ENCODE measurements at regions not wholly inside any gene's neighbourhood (a gene's known extent, or its start where the extent isn't known, plus 50 kb on each side); places are given as distances from the start of the nearest gene placed in this dataset.
"Not testable (repeated sequence)": the region's sequence is repeated elsewhere in the genome, so short reads cannot be mapped to it uniquely, and the experiment has no call there.

DNA sequence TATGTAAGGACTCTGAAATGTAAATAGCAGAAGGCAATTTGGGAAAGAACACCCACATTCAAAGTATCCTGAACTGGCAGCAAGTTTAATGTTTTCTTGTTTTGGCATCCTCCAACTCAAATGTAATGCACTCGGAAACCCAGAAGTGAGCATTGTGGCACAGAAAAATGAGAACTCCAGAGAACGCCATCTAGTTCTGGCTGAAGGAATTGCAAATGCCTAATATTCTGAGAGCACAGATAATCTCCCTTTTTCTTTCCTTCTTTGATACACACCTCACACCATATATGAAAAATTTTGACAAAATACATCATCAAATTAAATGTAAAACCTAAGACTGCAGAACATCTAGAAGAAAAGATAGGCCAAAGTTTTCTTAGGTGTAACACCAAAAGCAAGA is 52.1 kb downstream of the PWWP3B start:
- no peak for DNase-seq

DNA sequence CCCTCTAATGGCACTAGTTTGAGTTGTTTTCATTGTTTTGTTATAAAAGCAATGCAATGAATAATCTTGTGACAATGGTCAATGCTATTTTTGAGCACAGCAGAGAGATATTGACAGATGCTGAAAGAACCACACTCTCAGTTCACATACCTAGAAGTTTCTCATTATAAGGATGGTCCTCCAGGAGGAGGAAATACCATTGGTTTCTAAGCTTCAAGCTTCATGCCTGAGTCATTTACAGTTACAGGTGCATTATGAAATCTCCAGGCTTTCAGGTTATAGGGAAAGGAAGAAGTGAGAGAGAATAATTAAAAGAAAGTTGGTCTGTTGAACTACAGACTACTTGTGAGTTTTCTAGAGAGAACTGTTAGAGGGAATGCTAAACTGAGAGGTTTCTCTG is 75.3 kb downstream of the PWWP3B start:
- DNase-seq = no peak

DNA sequence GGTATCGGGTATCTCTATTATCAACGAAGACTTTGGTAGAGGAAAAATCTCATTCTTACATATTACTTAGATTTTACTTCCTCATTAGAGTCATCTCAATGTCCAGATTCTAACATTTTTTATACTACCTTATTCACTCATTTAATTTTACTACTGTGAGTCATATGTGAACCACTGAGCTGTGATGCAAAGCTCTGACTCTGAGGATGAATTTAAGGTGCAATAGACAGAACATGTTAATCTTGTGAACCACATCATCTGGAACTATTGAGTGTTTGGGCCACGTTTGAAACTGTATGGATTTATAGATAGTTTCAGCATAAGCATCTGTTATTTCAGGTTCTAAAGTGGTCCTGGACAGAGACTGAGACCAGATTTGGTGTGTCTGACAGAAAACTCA is 78.4 kb downstream of the PWWP3B start:
- peak; percentile 4 for DNase-seq

DNA sequence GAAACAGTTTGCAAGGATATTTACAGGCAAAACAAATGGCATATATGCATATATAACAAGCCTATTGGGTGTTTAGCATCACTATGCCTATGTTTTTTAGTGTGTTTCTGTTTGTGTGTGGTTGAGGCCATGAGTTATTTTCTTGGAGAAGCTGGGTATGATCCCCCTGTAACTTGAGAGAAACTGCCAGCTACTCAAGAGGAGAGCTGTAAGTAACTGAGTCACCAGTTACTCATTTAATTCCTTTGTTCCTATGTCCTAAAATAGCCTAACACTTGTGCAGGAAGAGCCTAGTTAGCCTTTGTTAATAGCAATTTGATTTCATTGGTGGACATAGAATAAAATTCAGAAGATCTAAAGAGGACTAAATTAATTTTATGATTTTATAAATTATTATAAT is 79.1 kb downstream of the PWWP3B start:
- DNase-seq = peak; percentile 11

DNA sequence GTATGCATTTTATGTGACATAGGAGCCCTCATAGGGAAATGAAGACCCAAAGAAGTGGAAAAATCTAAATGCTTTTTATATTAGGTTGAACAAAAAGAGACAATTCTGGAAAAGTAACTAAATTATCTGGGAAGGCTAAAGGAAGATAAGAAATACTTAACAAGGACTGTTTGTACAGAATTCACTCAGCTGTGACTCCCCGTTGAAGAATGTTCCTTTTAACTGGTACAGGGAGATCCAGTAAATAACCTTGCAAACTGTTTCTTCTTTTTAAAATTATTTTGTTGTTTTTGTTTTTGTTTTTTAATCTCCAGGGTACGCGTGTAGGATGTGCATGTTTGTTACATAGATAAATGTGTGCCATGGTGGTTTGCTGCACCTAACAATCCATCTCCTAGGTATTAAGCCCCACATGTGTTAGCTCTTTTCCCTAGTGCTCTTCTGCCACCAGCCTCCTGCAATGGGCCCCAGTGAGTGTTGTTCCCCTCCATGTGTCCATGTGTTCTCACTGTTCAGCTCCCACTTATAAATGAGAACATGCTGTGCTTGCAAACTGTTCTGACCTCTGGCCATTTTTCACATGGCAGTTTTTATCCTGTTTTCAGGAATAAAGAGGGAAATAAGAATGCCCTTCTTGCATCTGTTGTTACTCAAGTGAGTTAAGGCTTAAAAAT is 81.7 kb downstream of the PWWP3B start:
- DNase-seq = no peak

DNA sequence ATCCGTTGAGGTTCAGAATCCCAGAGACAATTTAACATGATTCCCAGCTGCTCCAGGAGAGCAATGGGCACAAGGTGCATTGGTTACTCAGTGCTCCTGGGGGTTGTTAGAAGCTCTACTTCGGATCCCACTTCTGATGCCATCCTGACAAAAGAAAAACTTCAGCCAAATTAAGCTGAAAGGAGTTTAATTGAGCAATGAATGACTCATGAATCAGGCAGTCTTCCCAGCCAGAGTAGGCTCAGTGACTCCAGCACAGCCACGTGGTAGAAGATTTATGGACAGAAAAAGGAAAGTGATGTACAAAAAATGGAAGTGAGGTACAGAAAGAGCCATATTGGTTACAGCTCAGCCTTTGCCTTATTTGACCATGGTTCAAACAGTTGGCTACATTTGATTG is 95.7 kb downstream of the PWWP3B start:
- DNase-seq = peak; percentile 2

DNA sequence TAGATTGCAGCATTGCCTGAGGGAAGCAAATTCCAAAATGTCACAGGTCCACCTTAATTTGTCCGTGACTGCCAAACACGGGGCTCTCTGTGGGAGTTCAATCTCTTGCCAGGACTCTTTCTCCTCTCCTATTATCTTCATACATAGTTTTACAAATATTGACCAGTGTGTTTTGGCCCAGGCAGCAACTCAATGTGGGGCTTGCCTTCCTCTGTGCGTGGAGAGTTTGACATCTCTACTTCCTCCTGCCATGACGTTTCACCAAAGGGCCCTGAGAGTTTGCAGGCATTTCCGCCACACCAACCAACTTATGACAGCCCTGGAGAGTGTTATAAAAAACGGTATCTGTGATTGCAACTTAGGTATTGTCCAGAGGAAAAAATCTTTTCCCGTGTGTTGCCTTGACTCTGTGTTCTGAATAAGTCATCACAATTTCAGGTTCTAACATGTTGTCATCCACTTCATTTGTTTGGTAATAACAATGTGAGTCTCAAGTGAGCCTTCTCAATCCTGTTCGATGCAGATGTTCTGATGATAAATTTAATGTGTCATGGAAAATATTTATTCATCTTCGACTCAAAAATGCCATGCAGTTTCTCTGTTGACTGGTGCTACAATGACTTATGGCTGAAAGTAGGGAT is 106.0 kb downstream of the PWWP3B start:
- not testable (repeated sequence) for DNase-seq

DNA sequence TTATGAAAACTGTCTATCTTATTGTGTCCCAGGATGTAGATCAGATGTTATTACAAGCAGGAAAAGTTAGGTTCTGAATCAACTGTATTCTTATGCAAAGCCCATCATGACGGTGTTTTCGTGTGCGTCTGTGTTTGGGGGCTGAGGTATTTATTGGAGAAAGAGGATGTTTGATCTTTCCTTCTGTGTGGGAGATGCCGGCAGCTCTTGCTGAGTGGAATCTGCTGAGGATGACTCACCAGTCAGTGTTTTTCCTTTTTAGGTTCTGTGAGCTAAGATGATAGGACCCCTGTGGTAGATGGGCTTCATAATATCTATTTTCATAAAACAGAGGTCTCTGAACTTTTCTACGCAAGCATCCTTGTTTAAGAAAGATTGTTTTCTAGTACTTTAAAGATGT is 107.1 kb downstream of the PWWP3B start:
- DNase-seq = not testable (repeated sequence)

DNA sequence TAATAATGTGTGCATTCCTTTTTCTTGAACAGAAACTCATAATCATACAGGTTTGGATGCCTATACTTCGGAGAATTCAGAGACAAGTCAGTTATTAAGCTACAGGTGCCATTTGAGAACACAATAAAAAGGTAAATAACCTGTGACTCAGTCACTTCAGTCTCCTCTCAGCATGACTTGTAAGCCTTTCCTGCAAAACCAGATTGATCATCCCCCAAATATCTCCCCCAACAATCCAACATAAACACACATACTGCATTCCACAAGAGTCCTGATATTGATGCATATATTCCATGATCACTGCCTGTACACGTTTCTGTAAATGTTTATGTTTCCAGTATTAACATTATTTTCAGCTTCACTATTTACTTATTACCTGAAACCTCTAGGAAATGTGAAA is 110.8 kb downstream of the PWWP3B start:
- DNase-seq = no peak

DNA sequence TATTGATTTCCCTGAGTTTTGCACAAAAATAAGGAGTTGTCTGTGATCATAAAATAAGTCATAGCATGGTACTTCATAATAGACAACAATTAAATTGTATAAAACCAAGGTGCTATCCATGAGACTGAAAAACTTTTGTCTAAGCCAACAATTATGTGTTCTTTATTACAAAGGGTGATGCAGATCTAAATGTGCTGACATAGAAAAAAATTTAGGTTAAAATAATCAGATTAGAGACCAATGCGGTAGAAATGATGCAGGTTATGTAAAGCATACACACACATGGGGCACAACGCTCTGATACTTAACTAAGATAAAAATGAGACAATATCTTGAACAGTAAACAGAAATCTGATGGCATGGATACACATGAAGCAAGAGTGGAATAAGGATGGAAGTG is 113.3 kb downstream of the PWWP3B start:
- DNase-seq = no peak

DNA sequence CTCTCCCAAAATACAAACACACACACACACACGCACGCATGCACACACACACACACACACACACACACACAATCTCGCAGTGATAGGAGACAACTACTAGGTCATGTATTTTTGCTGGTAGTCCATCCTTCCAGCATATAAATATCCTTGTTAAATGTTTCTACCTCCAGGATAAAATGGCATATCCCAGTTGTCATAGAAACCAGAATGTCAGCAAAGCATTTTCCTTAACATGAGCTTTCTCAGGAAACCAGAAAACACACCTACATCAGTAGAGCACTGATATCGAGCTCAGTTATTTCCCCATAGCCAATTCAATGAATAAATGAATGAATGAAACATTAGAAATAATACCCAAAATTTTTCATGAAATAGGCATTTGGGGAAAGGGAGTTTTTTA is 115.7 kb downstream of the PWWP3B start:
- no peak for DNase-seq

DNA sequence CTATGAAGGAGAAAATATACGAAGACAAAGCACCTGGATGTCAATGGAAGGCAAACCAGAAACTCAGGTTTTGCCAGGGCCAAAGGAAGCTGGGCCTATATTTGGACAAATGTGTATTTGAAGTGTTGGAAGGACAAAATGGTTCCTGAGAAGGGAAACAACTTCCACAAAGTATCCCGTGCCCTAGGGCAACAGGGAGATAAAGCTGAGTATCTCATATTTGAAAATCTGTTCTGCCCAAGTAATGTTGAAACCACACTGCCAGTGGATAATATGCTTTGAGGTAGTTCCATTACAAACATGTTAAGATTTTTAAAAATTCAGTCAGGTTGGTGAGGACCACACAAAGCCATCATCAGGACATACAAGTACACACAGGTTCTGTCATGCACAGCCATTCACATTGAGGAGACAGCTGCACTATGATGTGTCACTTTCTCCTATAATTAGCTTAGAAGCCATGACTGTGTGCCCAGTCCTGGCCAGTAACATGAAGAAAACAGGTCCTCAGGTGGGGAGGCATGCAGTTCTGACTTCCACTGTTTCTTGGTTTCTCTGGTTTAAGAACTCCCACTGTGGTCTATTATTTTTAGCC is 116.4 kb downstream of the PWWP3B start:
- DNase-seq = no peak

DNA sequence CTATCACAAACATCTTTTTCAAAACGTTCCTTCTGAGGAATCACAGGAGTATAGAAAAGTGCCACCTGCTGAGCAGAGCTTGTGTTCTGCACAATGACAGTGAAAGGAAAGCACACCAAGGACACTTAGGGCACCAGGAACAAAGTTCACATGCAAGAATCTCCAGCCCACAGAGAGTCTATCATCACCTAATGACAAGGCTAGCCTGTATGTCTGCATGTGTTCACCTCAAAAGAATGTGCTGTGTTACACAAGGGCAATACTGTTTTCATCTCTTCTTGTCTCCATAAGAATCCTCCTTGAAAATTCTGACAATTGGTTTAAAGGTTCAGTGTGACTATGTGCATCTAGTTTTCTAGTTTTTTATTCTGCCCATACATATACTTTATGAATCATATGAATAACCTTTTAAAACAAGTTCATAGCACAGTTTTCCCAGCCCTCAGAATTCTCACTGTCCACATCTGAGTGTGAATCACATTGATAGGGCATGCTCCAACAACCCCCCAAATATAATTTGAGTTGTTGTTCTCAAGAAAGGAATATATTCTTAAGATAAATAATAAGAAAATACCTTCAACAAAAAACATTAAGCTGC is 118.0 kb downstream of the PWWP3B start:
- DNase-seq = no peak

DNA sequence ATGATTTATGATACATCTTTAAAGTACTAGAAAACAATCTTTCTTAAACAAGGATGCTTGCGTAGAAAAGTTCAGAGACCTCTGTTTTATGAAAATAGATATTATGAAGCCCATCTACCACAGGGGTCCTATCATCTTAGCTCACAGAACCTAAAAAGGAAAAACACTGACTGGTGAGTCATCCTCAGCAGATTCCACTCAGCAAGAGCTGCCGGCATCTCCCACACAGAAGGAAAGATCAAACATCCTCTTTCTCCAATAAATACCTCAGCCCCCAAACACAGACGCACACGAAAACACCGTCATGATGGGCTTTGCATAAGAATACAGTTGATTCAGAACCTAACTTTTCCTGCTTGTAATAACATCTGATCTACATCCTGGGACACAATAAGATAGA is 122.7 kb downstream of the PWWP3B start:
- DNase-seq = not testable (repeated sequence)

DNA sequence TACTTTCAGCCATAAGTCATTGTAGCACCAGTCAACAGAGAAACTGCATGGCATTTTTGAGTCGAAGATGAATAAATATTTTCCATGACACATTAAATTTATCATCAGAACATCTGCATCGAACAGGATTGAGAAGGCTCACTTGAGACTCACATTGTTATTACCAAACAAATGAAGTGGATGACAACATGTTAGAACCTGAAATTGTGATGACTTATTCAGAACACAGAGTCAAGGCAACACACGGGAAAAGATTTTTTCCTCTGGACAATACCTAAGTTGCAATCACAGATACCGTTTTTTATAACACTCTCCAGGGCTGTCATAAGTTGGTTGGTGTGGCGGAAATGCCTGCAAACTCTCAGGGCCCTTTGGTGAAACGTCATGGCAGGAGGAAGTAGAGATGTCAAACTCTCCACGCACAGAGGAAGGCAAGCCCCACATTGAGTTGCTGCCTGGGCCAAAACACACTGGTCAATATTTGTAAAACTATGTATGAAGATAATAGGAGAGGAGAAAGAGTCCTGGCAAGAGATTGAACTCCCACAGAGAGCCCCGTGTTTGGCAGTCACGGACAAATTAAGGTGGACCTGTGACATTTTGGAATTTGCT is 123.8 kb downstream of the PWWP3B start:
- DNase-seq = not testable (repeated sequence)

DNA sequence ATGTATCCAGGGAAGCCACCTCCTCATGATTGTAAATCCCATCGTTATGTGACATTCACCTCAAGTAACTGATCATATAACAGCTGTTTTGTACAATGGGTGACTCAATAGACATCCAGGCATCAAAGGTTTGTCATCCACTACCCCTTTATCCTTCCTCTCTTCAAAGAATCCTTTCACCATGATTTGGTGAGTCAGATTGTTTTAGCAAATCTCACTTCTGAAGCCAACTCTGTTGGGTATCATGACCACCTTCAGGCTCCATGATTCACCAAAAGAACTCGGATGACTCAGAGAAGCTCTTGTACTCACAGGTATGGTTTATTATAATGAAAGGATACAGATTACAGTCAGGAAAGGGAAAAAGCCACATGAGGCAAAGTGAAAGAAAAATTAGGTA is 132.1 kb downstream of the PWWP3B start:
- no peak for DNase-seq

DNA sequence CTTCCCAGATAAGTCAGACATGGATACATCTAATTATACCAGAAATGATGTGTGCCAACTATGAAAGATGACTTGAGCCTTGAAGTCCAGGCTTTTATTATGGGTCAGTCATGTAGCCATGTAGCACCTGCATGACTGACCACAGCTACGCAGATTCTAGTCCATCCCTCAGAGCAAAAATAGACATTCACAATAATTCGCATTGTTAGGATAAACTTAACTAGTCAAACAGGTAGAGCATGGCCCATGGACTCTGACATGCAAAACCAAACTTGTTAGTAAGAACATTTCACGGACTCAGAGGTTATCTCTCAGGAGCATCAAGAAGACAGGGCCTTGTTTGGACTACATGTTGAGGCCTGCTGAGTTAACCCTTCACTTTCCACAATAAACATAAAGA is 132.6 kb downstream of the PWWP3B start:
- no peak for DNase-seq

DNA sequence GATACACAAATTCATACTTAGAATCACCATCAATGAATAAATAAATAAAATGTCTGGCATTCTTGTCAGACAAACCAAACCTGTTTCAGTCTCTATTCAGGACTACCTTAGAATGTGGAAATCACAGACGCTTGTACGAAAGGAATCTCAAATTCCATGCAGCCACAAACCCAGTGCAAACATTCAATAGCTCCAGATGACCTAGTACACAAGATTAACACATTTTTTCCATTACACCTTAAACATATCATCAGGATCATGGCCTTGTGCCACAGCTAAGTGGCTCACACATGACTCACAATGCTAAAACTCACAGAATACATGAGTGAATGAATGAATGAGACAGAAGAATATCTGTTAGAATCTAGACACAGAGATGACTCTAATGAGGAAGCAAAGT is 134.2 kb downstream of the PWWP3B start:
- DNase-seq = no peak

DNA sequence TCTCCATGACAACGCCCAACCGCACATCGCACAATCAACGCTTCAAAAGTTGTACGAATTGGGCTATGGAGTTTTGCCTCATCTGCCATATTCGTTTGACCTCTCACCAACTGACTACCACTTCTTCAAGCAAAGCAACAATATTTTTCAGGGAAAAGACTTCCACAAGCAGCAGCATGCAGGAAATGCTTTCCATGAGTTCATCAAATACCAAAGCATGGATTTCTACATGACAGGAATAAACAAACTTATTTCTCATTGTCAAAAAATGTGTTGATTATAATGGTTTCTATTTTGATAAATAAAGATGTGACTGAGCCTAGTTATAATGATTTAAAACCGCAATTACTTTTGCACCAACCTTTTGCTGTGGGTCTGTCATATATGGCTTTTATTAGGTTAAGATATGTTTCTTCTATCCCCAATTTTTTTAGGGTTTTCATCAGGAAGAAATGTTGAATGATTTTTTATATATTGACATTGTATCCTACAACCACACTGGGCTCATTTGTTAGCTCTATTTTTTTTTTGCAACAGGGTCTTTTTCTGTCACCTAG is 138.4 kb downstream of the PWWP3B start:
- no peak for DNase-seq

DNA sequence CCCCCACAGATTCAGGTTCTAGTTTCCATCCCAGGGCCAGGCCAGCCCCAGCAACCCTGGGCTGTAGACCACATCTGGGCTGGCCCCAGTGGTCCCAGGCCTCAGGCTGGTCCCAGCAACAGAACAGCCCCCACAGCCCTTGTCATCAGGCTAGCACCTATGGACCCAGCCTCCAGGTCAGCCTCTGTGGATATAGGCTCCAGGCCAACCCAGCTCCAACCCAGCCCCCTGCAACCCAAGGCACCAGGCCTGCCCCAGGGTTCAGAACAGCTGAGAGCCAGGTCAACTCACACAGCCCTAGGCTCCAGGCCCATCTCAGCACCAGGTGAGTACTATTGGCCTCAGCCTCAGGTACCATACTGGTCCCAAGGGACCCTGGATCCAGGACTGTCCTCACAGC is 155.3 kb downstream of the PWWP3B start:
- no peak for DNase-seq

DNA sequence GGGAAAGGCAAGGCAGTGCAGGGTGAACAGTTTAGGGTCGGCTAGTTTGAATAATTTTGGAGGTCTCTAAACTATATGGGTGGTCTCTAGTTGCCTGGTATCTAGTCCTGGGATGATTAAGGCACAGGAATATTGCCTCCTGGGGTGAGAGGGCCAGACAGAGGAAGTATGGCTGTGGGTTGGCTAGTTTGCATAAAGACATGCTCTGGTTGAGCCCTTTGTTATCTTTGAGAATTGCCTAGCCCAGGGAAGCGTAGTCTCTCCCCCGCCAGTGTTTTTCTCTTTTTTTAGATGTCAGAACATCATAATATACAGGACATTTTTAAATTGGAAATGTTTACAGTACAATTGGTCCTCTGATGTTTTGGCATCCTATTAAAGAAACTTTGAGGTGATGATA is 163.5 kb downstream of the PWWP3B start:
- no peak for DNase-seq

DNA sequence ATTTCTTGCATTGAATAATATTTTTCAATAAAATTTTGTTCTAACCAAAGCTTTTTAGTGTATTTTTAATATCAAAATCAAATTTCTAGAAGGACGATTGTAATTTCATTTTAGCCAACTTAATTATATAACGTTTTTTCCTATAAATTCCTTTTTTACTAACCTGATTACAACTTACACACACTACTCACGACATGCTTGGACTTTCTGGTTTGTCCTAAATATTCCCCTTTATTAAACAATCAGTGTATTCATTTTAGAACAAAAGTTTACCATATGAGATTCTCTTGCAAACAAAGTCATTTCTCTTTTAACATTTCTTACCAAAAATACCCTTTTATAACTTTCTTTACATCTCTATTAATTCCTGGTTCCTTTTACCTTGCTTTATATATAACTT is 173.7 kb downstream of the PWWP3B start:
- DNase-seq = no peak

DNA sequence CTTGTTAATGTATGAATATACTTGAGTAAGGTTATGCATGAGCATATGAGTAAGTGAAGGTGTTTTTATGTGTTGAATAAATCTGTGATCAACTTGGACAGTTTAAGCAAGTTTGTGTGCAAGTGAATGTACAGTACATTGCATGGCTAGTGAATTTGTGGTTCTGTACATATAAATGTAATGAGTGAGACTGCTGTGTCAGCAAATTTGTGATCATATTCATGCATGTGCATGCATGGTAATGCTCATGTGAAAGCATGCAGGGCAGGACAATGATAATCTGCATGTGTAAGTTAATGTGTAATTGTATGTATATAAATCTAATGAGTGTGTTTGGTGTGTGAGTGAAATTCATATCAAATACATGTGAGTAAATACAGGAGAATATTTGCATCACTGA is 188.5 kb downstream of the PWWP3B start:
- DNase-seq = no peak

DNA sequence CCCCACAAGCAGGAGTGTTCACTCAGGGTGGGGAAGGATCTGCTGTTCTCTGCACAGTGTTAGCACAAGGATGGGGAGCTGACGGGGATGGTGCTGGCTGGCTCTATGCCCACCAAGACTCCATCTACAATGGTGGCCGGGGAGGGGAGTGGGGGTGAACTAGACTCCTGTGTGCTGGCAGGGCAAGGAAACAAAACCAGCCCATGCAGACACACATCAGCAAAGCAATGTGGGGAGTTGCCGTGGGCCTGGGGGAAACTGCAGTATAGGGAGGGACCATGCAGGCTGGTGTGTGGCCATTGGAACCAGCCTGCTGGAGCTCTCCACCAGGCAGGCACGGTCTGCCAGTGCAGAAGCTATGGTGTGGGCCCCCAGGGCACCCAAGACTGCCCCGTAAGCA is 195.1 kb downstream of the PWWP3B start:
- no peak for DNase-seq
